ENCODE measurements at regions not wholly inside any gene's neighbourhood (a gene's known extent, or its start where the extent isn't known, plus 50 kb on each side); places are given as distances from the start of the nearest gene placed in this dataset.

- TF ChIP-seq ZC3H10 (CRISPR knock-in tag; IDR thresholded peaks at IDR 0.05) (no peak), ARNTL (CRISPR knock-in tag; IDR thresholded peaks at IDR 0.05; ENCODE audit: borderline replicate concordance, low read depth) (no peak), ZFP30 (CRISPR knock-in tag; IDR thresholded peaks at IDR 0.05) (no peak), TSHZ2 (CRISPR knock-in tag; IDR thresholded peaks at IDR 0.05) (no peak), ZNF565 (CRISPR knock-in tag; conservative IDR thresholded peaks at IDR 0.05; ENCODE audit: low read depth) (no peak), RARB (CRISPR knock-in tag; IDR thresholded peaks at IDR 0.05) (no peak), ISL1 (CRISPR knock-in tag; IDR thresholded peaks at IDR 0.05) (no peak), PPARA (CRISPR knock-in tag; IDR thresholded peaks at IDR 0.05; ENCODE audit: borderline replicate concordance) (no peak)
Measured at GRCh38 chr3:140863580-140864009, 78.0 kb upstream of the SLC25A36 start.

Measured in SK-N-SH treated with all-trans-retinoic acid at 6 μM for 48 hours (cell line).